GM19238 (cell line): ENCODE measurements at regions not wholly inside any gene's neighbourhood (a gene's known extent, or its start where the extent isn't known, plus 50 kb on each side); places are given as distances from the start of the nearest gene placed in this dataset.

ENCODE experiments used
- DNase-seq: peaks from one replicate; pipeline ENCODE4 v3.0.0; 2011; ENCODE audit warnings: low spot score; ENCODE audit not compliant: insufficient read length

GRCh38 chr15:94015324-94015723 is 216.0 kb upstream of the MCTP2 start:
- no peak for DNase-seq

- no peak for DNase-seq
These were observed 223.0 kb upstream of the MCTP2 start for GRCh38 chr15:94008104-94009074.

- DNase-seq, result no peak
These were observed 226.7 kb upstream of the MCTP2 start for GRCh38 chr15:94004697-94005096.

- DNase-seq, result no peak
These were observed 229.3 kb upstream of the MCTP2 start for GRCh38 chr15:94002041-94002440.

GRCh38 chr15:94001255-94001801 is 230.0 kb upstream of the MCTP2 start:
- no peak for DNase-seq

GRCh38 chr15:94000606-94001005 is 230.8 kb upstream of the MCTP2 start:
- DNase-seq, result no peak

- no peak for DNase-seq
These were observed 234.2 kb upstream of the MCTP2 start for GRCh38 chr15:93997071-93997658.

GRCh38 chr15:93989440-93989998 is 241.8 kb upstream of the MCTP2 start:
- no peak for DNase-seq

GRCh38 chr15:93987068-93987467 is 244.3 kb upstream of the MCTP2 start:
- no peak for DNase-seq

GRCh38 chr15:93986400-93986984 is 244.9 kb upstream of the MCTP2 start:
- no peak for DNase-seq

- DNase-seq, result no peak
These were observed 245.4 kb upstream of the MCTP2 start for GRCh38 chr15:93985925-93986324.

- no peak for DNase-seq
These were observed 246.2 kb upstream of the MCTP2 start for GRCh38 chr15:93985176-93985575.

GRCh38 chr15:93983526-93983925 is 247.8 kb upstream of the MCTP2 start:
- DNase-seq, result no peak

GRCh38 chr15:93982226-93982727 is 249.1 kb upstream of the MCTP2 start:
- DNase-seq, result no peak

GRCh38 chr15:93981706-93982105 is 249.7 kb upstream of the MCTP2 start:
- DNase-seq, result no peak

GRCh38 chr15:93980261-93980911 is 251.0 kb upstream of the MCTP2 start:
- no peak for DNase-seq

- DNase-seq, result no peak
These were observed 256.4 kb upstream of the MCTP2 start for GRCh38 chr15:93974804-93975481.

- no peak for DNase-seq
These were observed 258.1 kb upstream of the MCTP2 start for GRCh38 chr15:93973287-93973686.

GRCh38 chr15:93968773-93969172 is 262.6 kb upstream of the MCTP2 start:
- DNase-seq, result no peak

- DNase-seq, result no peak
These were observed 266.0 kb upstream of the MCTP2 start for GRCh38 chr15:93965304-93965908.
